Gastrocnemius medialis (tissue), 4 donors: ENCODE measurements at regions not wholly inside any gene's neighbourhood (a gene's known extent, or its start where the extent isn't known, plus 50 kb on each side); places are given as distances from the start of the nearest gene placed in this dataset.

ENCODE experiments used
- ATAC-seq, 2 donors: fragments of 150-250 bp; one replicate each; pipeline ENCODE4 v1.9.1; 2016
- DNase-seq, 2 donors: peaks; one replicate each; pipeline ENCODE4 v3.0.0-alpha.2; 2019
- H3K27ac ChIP-seq, 4 donors: fragments of 200-600 bp; sonication (generic); 1 replicate in 1 of 4; 2 replicates in 3 of 4; pipeline ENCODE4 v1.5.1; 2016 to 2018; ENCODE audit warnings: mild to moderate bottlenecking in 2 of 4, moderate library complexity in 1 of 4
- H3K27me3 ChIP-seq, 3 donors: fragments of 200-600 bp; sonication (generic) in 2 of 3; 1 replicate in 1 of 3; 2 replicates in 2 of 3; pipeline versions ENCODE4 v1.5.1 to v1.6.0; 2016 to 2019; ENCODE audit warnings: mild to moderate bottlenecking in 1 of 3, moderate library complexity in 1 of 3
- H3K36me3 ChIP-seq, 2 donors: fragments of 200-600 bp; sonication (generic) in 1 of 2; one replicate each; pipeline ENCODE4 v1.5.1; 2017 to 2018
- H3K4me1 ChIP-seq, 2 donors: fragments of 200-600 bp; sonication (generic) in 1 of 2; one replicate each; pipeline ENCODE4 v1.5.1; 2016 to 2017; ENCODE audit warnings: mild to moderate bottlenecking in 2 of 2
- H3K4me3 ChIP-seq, 4 donors: fragments of 200-600 bp; sonication (generic) in 3 of 4; 1 replicate in 1 of 4; 2 replicates in 3 of 4; pipeline ENCODE4 v1.5.1; 2016 to 2019; ENCODE audit warnings: mild to moderate bottlenecking in 2 of 4
- H3K9me3 ChIP-seq, 3 donors: fragments of 200-600 bp; sonication (generic) in 2 of 3; 1 replicate in 1 of 3; 2 replicates in 2 of 3; pipeline ENCODE4 v1.5.1; 2016 to 2019
- POLR2A ChIP-seq, 2 donors: fragments of 450-650 bp; IDR thresholded peaks; one replicate each; pipeline ENCODE4 v1.6.1; 2017; ENCODE audit warnings: antibody characterized with exemption in 2 of 2, mild to moderate bottlenecking in 2 of 2, moderate library complexity in 2 of 2
- in situ Hi-C, 4 donors: fragments of 200-750 bp; cut with MboI; loops; one replicate each; pipeline versions ENCODE4 v1.15.0 to v1.8.0; 2017; ENCODE audit warnings: low sequenced_read_pairs in 4 of 4
- intact Hi-C: fragments of 100-400 bp; cut with DNase I; formaldehyde crosslinking; loops from one replicate; pipeline ENCODE4 v1.15.1; 2023; ENCODE audit warnings: low total_unique reads
- TF ChIP-seq, protein P1 (sequence below), 5 experiments: fragments of 450-650 bp in 3 of 5; fragments of 200-600 bp in 2 of 5; sonication (generic) in 2 of 5; IDR thresholded peaks in 4 of 5; conservative IDR thresholded peaks in 1 of 5; 1 replicate in 4 of 5; 2 replicates in 1 of 5; pipeline ENCODE4 v1.5.1; 2016 to 2019; ENCODE audit warnings: antibody characterized with exemption in 5 of 5, mild to moderate bottlenecking in 3 of 5, moderate library complexity in 3 of 5

GRCh38 chr15:77772641-77773402 is 140.1 kb upstream of the LINGO1 start:
- H3K27ac ChIP-seq: no peak overlapping the region
- no peaks in the 10 kb centered on the region for H3K36me3 ChIP-seq
- peaks cover 0 to 5% (median 0%) of the 10 kb centered on the region in 3 donors for H3K27me3 ChIP-seq
- DNase-seq (no peak), ATAC-seq (no peak)
- H3K4me3 ChIP-seq: no peak overlapping the region
- TF ChIP-seq, protein P1, sequence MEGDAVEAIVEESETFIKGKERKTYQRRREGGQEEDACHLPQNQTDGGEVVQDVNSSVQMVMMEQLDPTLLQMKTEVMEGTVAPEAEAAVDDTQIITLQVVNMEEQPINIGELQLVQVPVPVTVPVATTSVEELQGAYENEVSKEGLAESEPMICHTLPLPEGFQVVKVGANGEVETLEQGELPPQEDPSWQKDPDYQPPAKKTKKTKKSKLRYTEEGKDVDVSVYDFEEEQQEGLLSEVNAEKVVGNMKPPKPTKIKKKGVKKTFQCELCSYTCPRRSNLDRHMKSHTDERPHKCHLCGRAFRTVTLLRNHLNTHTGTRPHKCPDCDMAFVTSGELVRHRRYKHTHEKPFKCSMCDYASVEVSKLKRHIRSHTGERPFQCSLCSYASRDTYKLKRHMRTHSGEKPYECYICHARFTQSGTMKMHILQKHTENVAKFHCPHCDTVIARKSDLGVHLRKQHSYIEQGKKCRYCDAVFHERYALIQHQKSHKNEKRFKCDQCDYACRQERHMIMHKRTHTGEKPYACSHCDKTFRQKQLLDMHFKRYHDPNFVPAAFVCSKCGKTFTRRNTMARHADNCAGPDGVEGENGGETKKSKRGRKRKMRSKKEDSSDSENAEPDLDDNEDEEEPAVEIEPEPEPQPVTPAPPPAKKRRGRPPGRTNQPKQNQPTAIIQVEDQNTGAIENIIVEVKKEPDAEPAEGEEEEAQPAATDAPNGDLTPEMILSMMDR (IDR thresholded peaks at IDR 0.05 in 4 of 5, conservative IDR thresholded peaks at IDR 0.05 in 1 of 5): no peak
- no peak for TF ChIP-seq POLR2A (IDR thresholded peaks at IDR 0.05)
- intact Hi-C loops: no loop called here
- in situ Hi-C loops: no loop called here
- H3K9me3 ChIP-seq: no peaks in the 10 kb centered on the region
- no peaks in the 10 kb centered on the region for H3K4me1 ChIP-seq

- DNase-seq: no peak
- no peak for ATAC-seq
- intact Hi-C loops (no loop called here), in situ Hi-C loops (no loop called here)
- no peak for TF ChIP-seq POLR2A (IDR thresholded peaks at IDR 0.05)
- TF ChIP-seq, protein P1 (IDR thresholded peaks at IDR 0.05 in 4 of 5, conservative IDR thresholded peaks at IDR 0.05 in 1 of 5): no peak
- Histone ChIP-seq H3K4me1 (no peaks in the 10 kb centered on the region), H3K36me3 (no peaks in the 10 kb centered on the region), H3K9me3 (no peaks in the 10 kb centered on the region), H3K4me3 (no peak overlapping the region), H3K27ac (no peak overlapping the region), H3K27me3 (peaks cover 0 to 5% (median under 1%) of the 10 kb centered on the region in 3 donors)
Measured at GRCh38 chr15:77771616-77772015, 138.9 kb upstream of the LINGO1 start.

GRCh38 chr15:77769700-77770099 is 137.0 kb upstream of the LINGO1 start:
- intact Hi-C loops: no loop called here
- Histone ChIP-seq H3K36me3 (no peaks in the 10 kb centered on the region), H3K27ac (no peak overlapping the region), H3K27me3 (peaks cover 0 to 7% (median 4%) of the 10 kb centered on the region in 3 donors), H3K9me3 (no peaks in the 10 kb centered on the region), H3K4me3 (no peak overlapping the region), H3K4me1 (no peaks in the 10 kb centered on the region)
- in situ Hi-C loops: no loop called here
- TF ChIP-seq POLR2A (IDR thresholded peaks at IDR 0.05): no peak
- TF ChIP-seq, protein P1 (IDR thresholded peaks at IDR 0.05 in 4 of 5, conservative IDR thresholded peaks at IDR 0.05 in 1 of 5): no peak
- no peak for ATAC-seq
- DNase-seq: no peak

GRCh38 chr15:77768521-77769078 is 135.9 kb upstream of the LINGO1 start:
- in situ Hi-C loops: no loop called here
- H3K9me3 ChIP-seq: no peaks in the 10 kb centered on the region
- no peak overlapping the region for H3K4me3 ChIP-seq
- peaks cover 0 to 11% (median 4%) of the 10 kb centered on the region in 3 donors for H3K27me3 ChIP-seq
- ATAC-seq (no peak), DNase-seq (no peak)
- intact Hi-C loops: no loop called here
- no peaks in the 10 kb centered on the region for H3K4me1 ChIP-seq
- H3K36me3 ChIP-seq: no peaks in the 10 kb centered on the region
- TF ChIP-seq POLR2A (IDR thresholded peaks at IDR 0.05): no peak
- TF ChIP-seq, protein P1 (IDR thresholded peaks at IDR 0.05 in 4 of 5, conservative IDR thresholded peaks at IDR 0.05 in 1 of 5): no peak
- H3K27ac ChIP-seq: no peak overlapping the region
